Activated CD4-positive, CD25-positive, alpha-beta regulatory T cell (primary cell): ENCODE measurements at regions not wholly inside any gene's neighbourhood (a gene's known extent, or its start where the extent isn't known, plus 50 kb on each side); places are given as distances from the start of the nearest gene placed in this dataset.

ENCODE experiments used
- DNase-seq, 4 experiments: peaks; one replicate each; lab custom pipeline; 2025; lab: John Stamatoyannopoulos, UW

- DNase-seq: no peak
Measured at GRCh38 chr2:193561054-193561453, 1366.3 kb upstream of the TMEFF2 start.

- DNase-seq: no peak
Measured at GRCh38 chr2:193556766-193557470, 1362.2 kb upstream of the TMEFF2 start.

- no peak for DNase-seq
Measured at GRCh38 chr2:193549661-193550060, 1354.9 kb upstream of the TMEFF2 start.

- no peak for DNase-seq
Measured at GRCh38 chr2:193542762-193543161, 1348.0 kb upstream of the TMEFF2 start.

- DNase-seq: no peak
Measured at GRCh38 chr2:193539188-193539587, 1344.5 kb upstream of the TMEFF2 start.

GRCh38 chr2:193538061-193538460 is 1343.3 kb upstream of the TMEFF2 start:
- DNase-seq: no peak

GRCh38 chr2:193537531-193537930 is 1342.8 kb upstream of the TMEFF2 start:
- no peak for DNase-seq

- no peak for DNase-seq
Measured at GRCh38 chr2:193528458-193528857, 1333.7 kb upstream of the TMEFF2 start.

GRCh38 chr2:193527146-193527545 is 1332.4 kb upstream of the TMEFF2 start:
- no peak for DNase-seq

- no peak for DNase-seq
Measured at GRCh38 chr2:193523662-193524061, 1328.9 kb upstream of the TMEFF2 start.

- DNase-seq: no peak
Measured at GRCh38 chr2:193521523-193521922, 1326.8 kb upstream of the TMEFF2 start.

GRCh38 chr2:193520709-193521458 is 1326.2 kb upstream of the TMEFF2 start:
- no peak for DNase-seq

GRCh38 chr2:193518041-193518817 is 1323.5 kb upstream of the TMEFF2 start:
- no peak for DNase-seq

GRCh38 chr2:193517615-193518014 is 1322.9 kb upstream of the TMEFF2 start:
- no peak for DNase-seq

- no peak for DNase-seq
Measured at GRCh38 chr2:193506035-193506434, 1311.3 kb upstream of the TMEFF2 start.

- DNase-seq: no peak
Measured at GRCh38 chr2:193505620-193506019, 1310.9 kb upstream of the TMEFF2 start.

GRCh38 chr2:193502363-193503035 is 1307.8 kb upstream of the TMEFF2 start:
- no peak for DNase-seq

- no peak for DNase-seq
Measured at GRCh38 chr2:193496786-193497185, 1302.1 kb upstream of the TMEFF2 start.

- DNase-seq: no peak
Measured at GRCh38 chr2:193482557-193482956, 1287.8 kb upstream of the TMEFF2 start.

- DNase-seq: no peak
Measured at GRCh38 chr2:193480187-193480586, 1285.5 kb upstream of the TMEFF2 start.

GRCh38 chr2:193476171-193476800 is 1281.6 kb upstream of the TMEFF2 start:
- no peak for DNase-seq

- DNase-seq: no peak
Measured at GRCh38 chr2:193475038-193475437, 1280.3 kb upstream of the TMEFF2 start.
